ENCODE measurements at regions not wholly inside any gene's neighbourhood (a gene's known extent, or its start where the extent isn't known, plus 50 kb on each side); places are given as distances from the start of the nearest gene placed in this dataset.

DNA sequence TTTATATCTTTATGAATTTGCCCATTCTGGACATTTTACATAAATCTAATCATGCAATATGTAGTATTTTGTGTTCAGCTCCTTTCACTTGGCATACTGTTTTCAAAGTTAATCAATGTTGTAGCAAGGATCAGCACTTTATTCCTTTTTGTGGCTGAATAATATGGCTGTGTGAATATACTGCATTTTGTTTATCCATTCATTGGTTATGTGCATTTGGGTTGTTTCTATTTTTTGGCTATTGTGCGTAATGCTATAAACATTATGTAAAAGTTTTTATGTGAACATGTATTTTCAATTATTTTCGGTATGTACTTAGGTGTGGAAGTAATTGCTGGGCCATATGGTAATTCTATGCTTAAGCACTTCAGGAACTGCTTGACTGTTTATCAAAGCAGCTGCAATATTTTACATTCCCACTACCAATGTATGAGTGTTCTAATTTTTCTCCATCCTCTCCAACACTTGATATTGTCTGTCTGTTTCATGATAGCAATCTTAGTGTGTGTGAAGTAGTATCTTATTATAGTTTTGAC, 101.3 kb upstream of the P2RY1 start:
- DNase-seq, result no peak
- no peaks in the 10 kb centered on the region for H3K9me3 ChIP-seq
- H3K27me3 ChIP-seq (replicated peaks; ENCODE audit: control insufficient read depth, insufficient read depth, low read length), result no peaks in the 10 kb centered on the region
- Mint-ChIP-seq H3K27me3 (ENCODE audit: insufficient read depth, unreplicated experiment) (no peaks in the 10 kb centered on the region), H3K4me1 (ENCODE audit: low read depth, unreplicated experiment) (no peaks in the 10 kb centered on the region), H3K9me3 (ENCODE audit: unreplicated experiment) (no peaks in the 10 kb centered on the region), H3K4me3 (ENCODE audit: unreplicated experiment) (no peak overlapping the region), H3K27ac (ENCODE audit: unreplicated experiment) (no peak overlapping the region), H3K36me3 (ENCODE audit: insufficient read depth, unreplicated experiment) (no peaks in the 10 kb centered on the region)
- no peaks in the 10 kb centered on the region for H3K36me3 ChIP-seq (ENCODE audit: control insufficient read depth, insufficient read depth, low read length)
- no peaks in the 10 kb centered on the region for H3K4me1 ChIP-seq
- BruUV-seq (replicated peaks), result no TSS peak
- ChIA-PET CTCF (interaction anchor here (0.6 kb wide), 1 partner anchor 288 kb away, joined by 3 read pairs; no protein-coding TSS in a partner anchor), POLR2A (no interaction called here)
- intact Hi-C loops (cut with micrococcal nuclease; ENCODE audit: unreplicated experiment), result no loop called here
- TF ChIP-seq, protein P1, sequence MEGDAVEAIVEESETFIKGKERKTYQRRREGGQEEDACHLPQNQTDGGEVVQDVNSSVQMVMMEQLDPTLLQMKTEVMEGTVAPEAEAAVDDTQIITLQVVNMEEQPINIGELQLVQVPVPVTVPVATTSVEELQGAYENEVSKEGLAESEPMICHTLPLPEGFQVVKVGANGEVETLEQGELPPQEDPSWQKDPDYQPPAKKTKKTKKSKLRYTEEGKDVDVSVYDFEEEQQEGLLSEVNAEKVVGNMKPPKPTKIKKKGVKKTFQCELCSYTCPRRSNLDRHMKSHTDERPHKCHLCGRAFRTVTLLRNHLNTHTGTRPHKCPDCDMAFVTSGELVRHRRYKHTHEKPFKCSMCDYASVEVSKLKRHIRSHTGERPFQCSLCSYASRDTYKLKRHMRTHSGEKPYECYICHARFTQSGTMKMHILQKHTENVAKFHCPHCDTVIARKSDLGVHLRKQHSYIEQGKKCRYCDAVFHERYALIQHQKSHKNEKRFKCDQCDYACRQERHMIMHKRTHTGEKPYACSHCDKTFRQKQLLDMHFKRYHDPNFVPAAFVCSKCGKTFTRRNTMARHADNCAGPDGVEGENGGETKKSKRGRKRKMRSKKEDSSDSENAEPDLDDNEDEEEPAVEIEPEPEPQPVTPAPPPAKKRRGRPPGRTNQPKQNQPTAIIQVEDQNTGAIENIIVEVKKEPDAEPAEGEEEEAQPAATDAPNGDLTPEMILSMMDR (IDR thresholded peaks at IDR 0.05; ENCODE audit: insufficient read depth in 1 of 2, low read depth in 1 of 2, low read length in 1 of 2, severe bottlenecking in 1 of 2, unreplicated experiment in 1 of 2), result no peak
- H3K4me3 ChIP-seq (ENCODE audit: low read depth, low read length), result no peak overlapping the region

DNA sequence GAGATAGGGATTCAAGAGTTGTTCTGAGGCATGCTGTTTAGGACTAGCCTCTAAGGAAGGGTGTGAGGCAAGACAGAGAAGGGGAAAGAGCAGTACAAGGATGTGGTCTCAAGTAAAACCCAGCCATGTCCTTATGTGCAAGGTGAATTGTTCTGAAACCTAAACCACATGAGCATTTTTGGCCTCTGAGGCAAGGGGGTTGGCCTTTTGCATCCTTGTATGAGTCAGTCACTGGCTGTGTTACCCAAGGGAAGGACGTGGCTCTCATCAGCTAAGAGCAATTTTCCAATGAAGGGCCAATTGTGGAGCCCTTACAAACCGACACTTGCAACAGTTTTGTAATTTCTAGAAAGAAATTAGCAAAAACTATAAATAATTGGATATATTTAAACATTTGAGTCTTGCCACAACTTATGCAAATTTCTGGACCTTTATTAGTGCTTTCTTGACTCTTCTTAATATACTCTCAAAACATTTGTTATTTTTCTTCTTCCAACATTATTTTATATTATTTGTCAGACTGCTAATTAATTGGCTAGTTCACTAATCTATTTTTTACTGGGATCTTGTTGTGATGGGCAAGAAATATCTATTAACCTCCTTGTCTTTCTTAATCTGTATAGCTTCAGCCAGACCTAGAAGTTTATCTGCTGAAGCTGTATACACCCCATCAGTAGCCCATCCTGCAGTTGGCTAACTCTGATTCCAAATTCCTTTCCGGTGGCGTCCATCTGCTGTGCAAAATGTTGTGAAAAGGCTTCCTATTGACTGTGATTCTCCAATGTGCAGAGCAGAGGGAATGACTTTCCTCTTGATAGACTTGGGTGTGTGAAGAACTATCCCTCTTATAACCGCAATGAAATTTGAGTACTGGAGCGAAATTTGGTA, 97.7 kb upstream of the P2RY1 start:
- no peaks in the 10 kb centered on the region for H3K36me3 Mint-ChIP-seq (ENCODE audit: insufficient read depth, unreplicated experiment)
- H3K27me3 ChIP-seq (replicated peaks; ENCODE audit: control insufficient read depth, insufficient read depth, low read length), result no peaks in the 10 kb centered on the region
- H3K4me1 ChIP-seq, result no peaks in the 10 kb centered on the region
- H3K4me3 ChIP-seq (ENCODE audit: low read depth, low read length), result no peak overlapping the region
- H3K4me3 Mint-ChIP-seq (ENCODE audit: unreplicated experiment), result no peak overlapping the region
- H3K27ac Mint-ChIP-seq (ENCODE audit: unreplicated experiment), result no peak overlapping the region
- H3K9me3 ChIP-seq, result no peaks in the 10 kb centered on the region
- ChIA-PET CTCF (no interaction called here), POLR2A (no interaction called here)
- no peaks in the 10 kb centered on the region for H3K27me3 Mint-ChIP-seq (ENCODE audit: insufficient read depth, unreplicated experiment)
- no peak for DNase-seq
- H3K36me3 ChIP-seq (ENCODE audit: control insufficient read depth, insufficient read depth, low read length), result no peaks in the 10 kb centered on the region
- no peaks in the 10 kb centered on the region for H3K9me3 Mint-ChIP-seq (ENCODE audit: unreplicated experiment)
- BruUV-seq (replicated peaks), result no TSS peak
- TF ChIP-seq, protein P1 (IDR thresholded peaks at IDR 0.05; ENCODE audit: insufficient read depth in 1 of 2, low read depth in 1 of 2, low read length in 1 of 2, severe bottlenecking in 1 of 2, unreplicated experiment in 1 of 2), result no peak
- intact Hi-C loops (cut with micrococcal nuclease; ENCODE audit: unreplicated experiment), result no loop called here
- H3K4me1 Mint-ChIP-seq (ENCODE audit: low read depth, unreplicated experiment), result no peaks in the 10 kb centered on the region

DNA sequence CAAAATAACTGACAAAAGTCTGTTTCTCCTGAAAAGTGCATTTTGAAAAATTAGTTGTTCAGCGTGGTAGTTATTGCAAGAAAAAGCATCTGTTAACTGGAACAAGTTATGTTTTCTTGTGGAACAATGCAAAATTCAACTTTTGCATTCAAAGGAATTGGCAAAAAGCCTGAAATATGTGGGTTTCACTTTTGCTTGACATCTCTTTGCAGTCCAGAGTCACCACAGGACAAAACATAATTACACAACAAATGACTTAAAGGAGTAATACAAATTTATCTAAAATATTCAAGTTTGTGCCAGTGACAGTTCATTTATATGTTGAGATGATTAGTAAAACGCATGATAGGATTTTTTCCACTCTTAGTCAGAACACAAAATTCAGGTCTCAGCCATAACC, 96.3 kb upstream of the P2RY1 start:
- DNase-seq, result no peak
- H3K4me3 ChIP-seq (ENCODE audit: low read depth, low read length), result no peak overlapping the region
- ChIA-PET CTCF (no interaction called here), POLR2A (no interaction called here)
- Mint-ChIP-seq H3K27me3 (ENCODE audit: insufficient read depth, unreplicated experiment) (no peaks in the 10 kb centered on the region), H3K9me3 (ENCODE audit: unreplicated experiment) (no peaks in the 10 kb centered on the region), H3K36me3 (ENCODE audit: insufficient read depth, unreplicated experiment) (no peaks in the 10 kb centered on the region), H3K4me3 (ENCODE audit: unreplicated experiment) (no peak overlapping the region), H3K27ac (ENCODE audit: unreplicated experiment) (no peak overlapping the region), H3K4me1 (ENCODE audit: low read depth, unreplicated experiment) (no peaks in the 10 kb centered on the region)
- no peaks in the 10 kb centered on the region for H3K9me3 ChIP-seq
- BruUV-seq (replicated peaks), result no TSS peak
- no peaks in the 10 kb centered on the region for H3K27me3 ChIP-seq (replicated peaks; ENCODE audit: control insufficient read depth, insufficient read depth, low read length)
- TF ChIP-seq, protein P1 (IDR thresholded peaks at IDR 0.05; ENCODE audit: insufficient read depth in 1 of 2, low read depth in 1 of 2, low read length in 1 of 2, severe bottlenecking in 1 of 2, unreplicated experiment in 1 of 2), result no peak
- intact Hi-C loops (cut with micrococcal nuclease; ENCODE audit: unreplicated experiment), result no loop called here
- H3K36me3 ChIP-seq (ENCODE audit: control insufficient read depth, insufficient read depth, low read length), result no peaks in the 10 kb centered on the region
- H3K4me1 ChIP-seq, result no peaks in the 10 kb centered on the region

Data from Caco-2 (cell line).